PC-9 (cell line): ENCODE measurements at regions not wholly inside any gene's neighbourhood (a gene's known extent, or its start where the extent isn't known, plus 50 kb on each side); places are given as distances from the start of the nearest gene placed in this dataset.

Experiments
- BruUV-seq: library from RNA; stranded (reverse); fragments of 400-500 nt; replicated peaks from 2 replicates; lab custom pipeline; 2021; lab: Mats Ljungman, UMichigan
- CTCF ChIA-PET: fragments of 300-600 bp; sonication (Branson Sonifier 250); formaldehyde crosslinking; loops from one replicate; lab custom pipeline; 2022; ENCODE audit warnings: antibody characterized with exemption; lab: Charles Lee
- POLR2A ChIA-PET: fragments of 300-600 bp; sonication (Branson Sonifier 250); formaldehyde crosslinking; loops from one replicate; lab custom pipeline; 2022; ENCODE audit warnings: antibody characterized with exemption; ENCODE audit not compliant: unreplicated experiment; lab: Charles Lee
- DNase-seq, 2 experiments: peaks; one replicate each; pipeline versions ENCODE4 v3.0.0 to v3.0.0-alpha.2; 2015 to 2022; ENCODE audit warnings: mixed read lengths in 1 of 2
- H2AFZ ChIP-seq: fragments of 200-600 bp; sonication (generic); 2 replicates; pipeline ENCODE4 v1.8.1; 2017; ENCODE audit warnings: antibody characterized with exemption
- H3F3A ChIP-seq: fragments of 200-600 bp; sonication (generic); 2 replicates; pipeline ENCODE4 v1.8.1; 2017; ENCODE audit warnings: antibody characterized with exemption, mild to moderate bottlenecking, low read depth; ENCODE audit not compliant: insufficient read depth
- H3K27ac ChIP-seq: fragments of 200-600 bp; sonication (generic); 2 replicates; pipeline ENCODE4 v1.6.1; 2016; ENCODE audit warnings: mixed run types
- H3K27me3 ChIP-seq: fragments of 200-600 bp; sonication (generic); 2 replicates; pipeline ENCODE4 v1.6.1; 2016; ENCODE audit warnings: low read depth, mixed run types; ENCODE audit not compliant: insufficient read depth
- H3K36me3 ChIP-seq: fragments of 200-600 bp; sonication (generic); 2 replicates; pipeline ENCODE4 v1.6.1; 2016; ENCODE audit warnings: low read depth, mixed run types
- H3K4me1 ChIP-seq: fragments of 200-600 bp; sonication (generic); replicated peaks from 2 replicates; pipeline ENCODE4 v1.6.1; 2016; ENCODE audit warnings: mixed run types; ENCODE audit not compliant: insufficient read depth
- H3K4me2 ChIP-seq: fragments of 200-600 bp; sonication (generic); 2 replicates; pipeline ENCODE4 v1.6.1; 2017; ENCODE audit warnings: mixed run types
- H3K4me3 ChIP-seq: fragments of 200-600 bp; sonication (generic); 2 replicates; pipeline ENCODE4 v1.6.1; 2016; ENCODE audit warnings: mixed run types
- H3K79me2 ChIP-seq: fragments of 200-600 bp; sonication (generic); 2 replicates; pipeline ENCODE4 v1.6.1; 2017; ENCODE audit warnings: low read depth, mixed run types
- H3K9me2 ChIP-seq: fragments of 200-600 bp; sonication (generic); 2 replicates; pipeline ENCODE4 v1.8.1; 2017; ENCODE audit warnings: mild to moderate bottlenecking; ENCODE audit not compliant: insufficient read depth
- H3K9me3 ChIP-seq: fragments of 200-600 bp; sonication (generic); 2 replicates; pipeline ENCODE4 v1.8.1; 2016; ENCODE audit warnings: low read depth; ENCODE audit not compliant: insufficient read depth
- H4K20me1 ChIP-seq: fragments of 200-600 bp; sonication (generic); 2 replicates; pipeline ENCODE4 v1.8.1; 2017; ENCODE audit not compliant: insufficient read depth
- EZH2 ChIP-seq: fragments of 200-600 bp; sonication (generic); IDR thresholded peaks from 2 replicates; pipeline ENCODE4 v1.8.0; 2017; ENCODE audit warnings: antibody characterized with exemption, low read depth
- intact Hi-C: fragments of 100-400 bp; cut with micrococcal nuclease; formaldehyde crosslinking; loops from one replicate; pipeline ENCODE4 v1.10.0; 2022; ENCODE audit not compliant: unreplicated experiment
- TF ChIP-seq, protein P1 (sequence below): fragments of 200-600 bp; sonication (generic); conservative IDR thresholded peaks from 2 replicates; pipeline ENCODE4 v1.6.1; 2017; ENCODE audit warnings: mixed run types, antibody characterized with exemption, mild to moderate bottlenecking, moderate library complexity

DNA sequence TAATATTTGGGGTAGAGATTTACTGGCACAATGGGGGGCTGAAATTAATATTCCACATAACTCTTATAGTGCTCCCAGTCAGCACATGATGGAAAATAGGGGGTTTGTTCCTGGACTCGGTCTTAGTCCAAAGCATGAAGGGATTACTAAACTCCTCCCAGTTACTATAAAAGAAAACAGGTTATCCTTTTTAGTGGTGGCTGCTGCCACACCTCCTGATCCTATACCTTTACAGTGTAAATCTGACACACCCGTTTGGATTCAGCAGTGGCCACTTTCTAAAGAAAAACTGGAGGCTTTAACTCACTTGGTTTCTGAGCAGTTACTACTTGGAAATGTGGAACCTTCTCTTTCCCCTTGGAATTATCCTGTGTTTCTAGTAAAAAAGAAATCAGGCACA is 572.9 kb upstream of the PTGER4 start:
- CTCF ChIA-PET, result no interaction called here
- no peak for TF ChIP-seq EZH2
- TF ChIP-seq, protein P1, sequence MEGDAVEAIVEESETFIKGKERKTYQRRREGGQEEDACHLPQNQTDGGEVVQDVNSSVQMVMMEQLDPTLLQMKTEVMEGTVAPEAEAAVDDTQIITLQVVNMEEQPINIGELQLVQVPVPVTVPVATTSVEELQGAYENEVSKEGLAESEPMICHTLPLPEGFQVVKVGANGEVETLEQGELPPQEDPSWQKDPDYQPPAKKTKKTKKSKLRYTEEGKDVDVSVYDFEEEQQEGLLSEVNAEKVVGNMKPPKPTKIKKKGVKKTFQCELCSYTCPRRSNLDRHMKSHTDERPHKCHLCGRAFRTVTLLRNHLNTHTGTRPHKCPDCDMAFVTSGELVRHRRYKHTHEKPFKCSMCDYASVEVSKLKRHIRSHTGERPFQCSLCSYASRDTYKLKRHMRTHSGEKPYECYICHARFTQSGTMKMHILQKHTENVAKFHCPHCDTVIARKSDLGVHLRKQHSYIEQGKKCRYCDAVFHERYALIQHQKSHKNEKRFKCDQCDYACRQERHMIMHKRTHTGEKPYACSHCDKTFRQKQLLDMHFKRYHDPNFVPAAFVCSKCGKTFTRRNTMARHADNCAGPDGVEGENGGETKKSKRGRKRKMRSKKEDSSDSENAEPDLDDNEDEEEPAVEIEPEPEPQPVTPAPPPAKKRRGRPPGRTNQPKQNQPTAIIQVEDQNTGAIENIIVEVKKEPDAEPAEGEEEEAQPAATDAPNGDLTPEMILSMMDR, result no peak

DNA sequence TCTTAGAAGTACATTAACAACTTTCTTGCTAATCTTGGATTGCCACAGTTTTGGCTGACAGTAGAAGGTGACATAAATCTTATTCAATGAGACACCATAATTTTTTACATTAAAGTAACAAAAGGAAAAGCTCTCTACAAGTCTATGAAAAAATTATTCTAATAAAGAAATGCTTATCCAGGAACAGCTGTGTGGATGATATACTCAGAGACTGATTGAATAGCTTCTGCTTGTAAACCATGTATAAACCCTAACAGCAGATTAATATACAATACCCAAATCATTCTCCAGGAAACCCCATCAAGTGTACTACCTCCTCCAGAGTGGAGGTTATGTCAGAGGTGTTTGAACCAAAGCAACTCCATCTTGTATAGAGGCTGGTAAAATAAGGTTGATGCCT is 581.4 kb upstream of the PTGER4 start:
- H4K20me1 ChIP-seq, result no peaks in the 10 kb centered on the region

More for the DNA sequence above, 572.9 kb upstream of the PTGER4 start:
- Histone ChIP-seq H3F3A (no peaks in the 10 kb centered on the region), H3K4me3 (no peak overlapping the region), H2AFZ (no peak overlapping the region), H3K27me3 (no peaks in the 10 kb centered on the region), H3K9me3 (no peaks in the 10 kb centered on the region), H4K20me1 (no peaks in the 10 kb centered on the region), H3K4me1 (peaks cover 12% of the 10 kb centered on the region), H3K79me2 (no peaks in the 10 kb centered on the region), H3K27ac (no peak overlapping the region), H3K36me3 (no peaks in the 10 kb centered on the region), H3K4me2 (no peak overlapping the region), H3K9me2 (no peaks in the 10 kb centered on the region)
- DNase-seq, result no peak
- POLR2A ChIA-PET, result no interaction called here
- intact Hi-C loops, result no loop called here
- no TSS peak for BruUV-seq

DNA sequence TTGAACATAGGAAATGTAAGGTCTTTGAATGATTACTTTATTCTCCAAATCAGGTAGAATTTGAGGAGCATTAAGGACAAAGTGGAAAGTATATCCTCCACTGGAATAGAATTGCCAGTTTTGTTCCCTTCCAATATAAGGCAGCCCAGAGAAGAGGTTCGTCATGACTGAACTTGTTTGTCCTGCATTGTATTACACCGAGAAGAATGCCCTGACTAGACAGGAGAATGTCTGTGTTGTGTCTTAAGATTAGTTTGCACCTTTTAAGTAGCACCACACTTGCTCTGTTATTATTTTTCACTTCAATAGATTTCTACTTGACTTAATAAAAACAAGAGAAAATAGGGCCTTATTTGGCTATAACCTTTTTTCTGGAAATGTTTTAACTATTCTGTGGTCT is 586.2 kb upstream of the PTGER4 start:
- intact Hi-C loops, result no loop called here
- Histone ChIP-seq H4K20me1 (no peaks in the 10 kb centered on the region), H3K27me3 (no peaks in the 10 kb centered on the region), H3K4me2 (no peak overlapping the region), H3K4me3 (no peak overlapping the region), H2AFZ (no peak overlapping the region), H3K27ac (no peak overlapping the region), H3K9me2 (no peaks in the 10 kb centered on the region), H3K4me1 (no peaks in the 10 kb centered on the region), H3K36me3 (no peaks in the 10 kb centered on the region), H3K9me3 (peaks cover 30% of the 10 kb centered on the region), H3K79me2 (no peaks in the 10 kb centered on the region), H3F3A (no peaks in the 10 kb centered on the region)
- ChIA-PET POLR2A (interaction anchor here (0.6 kb wide), 1 partner anchor 21 kb away, joined by 4 read pairs; no protein-coding TSS in a partner anchor), CTCF (no interaction called here)
- no peak for DNase-seq
- TF ChIP-seq EZH2, result no peak
- TF ChIP-seq, protein P1, result no peak
- BruUV-seq, result no TSS peak

More for the DNA sequence above, 581.4 kb upstream of the PTGER4 start:
- no TSS peak for BruUV-seq
- H3K27me3 ChIP-seq, result no peaks in the 10 kb centered on the region
- no peaks in the 10 kb centered on the region for H3F3A ChIP-seq
- no peak overlapping the region for H3K4me3 ChIP-seq
- no peak for DNase-seq
- no peak for TF ChIP-seq EZH2
- TF ChIP-seq, protein P1, result no peak
- no peak overlapping the region for H3K27ac ChIP-seq
- ChIA-PET POLR2A (no interaction called here), CTCF (no interaction called here)
- intact Hi-C loops, result no loop called here
- H3K79me2 ChIP-seq, result no peaks in the 10 kb centered on the region
- H3K4me1 ChIP-seq, result no peaks in the 10 kb centered on the region
- no peaks in the 10 kb centered on the region for H3K9me2 ChIP-seq
- H3K9me3 ChIP-seq, result no peaks in the 10 kb centered on the region
- no peak overlapping the region for H2AFZ ChIP-seq
- no peaks in the 10 kb centered on the region for H3K36me3 ChIP-seq
- H3K4me2 ChIP-seq, result no peak overlapping the region
